ENCODE measurements at regions not wholly inside any gene's neighbourhood (a gene's known extent, or its start where the extent isn't known, plus 50 kb on each side); places are given as distances from the start of the nearest gene placed in this dataset.

DNA sequence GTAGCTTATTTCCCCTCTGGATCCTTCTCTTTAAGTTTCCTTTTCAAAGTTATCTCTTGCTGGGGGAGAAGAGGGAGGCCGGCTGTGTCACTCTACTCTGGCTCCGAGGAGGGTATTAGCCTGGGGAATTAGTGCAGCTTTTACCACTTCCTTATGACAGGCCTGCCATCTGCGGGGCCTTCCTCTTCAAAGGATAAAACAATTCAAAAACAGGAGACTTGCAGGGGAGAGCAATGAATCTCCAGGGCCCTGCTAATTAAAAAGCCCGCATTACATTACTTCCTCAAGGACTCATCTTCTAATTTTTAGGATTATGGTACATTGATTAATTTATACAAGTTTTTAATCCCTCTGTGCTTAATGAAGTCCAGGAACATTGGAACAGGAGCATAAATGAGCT, 190.9 kb upstream of the CDH5 start:
- no peak for ATAC-seq
- DNase-seq (ENCODE audit: low spot score), result no peak
- ChIA-PET POLR2A (no interaction called here), CTCF (interaction anchor here (0.6 kb wide), 1 partner anchor 26 kb away, joined by 3 read pairs; no protein-coding TSS in a partner anchor)
- no peaks in the 10 kb centered on the region; the same call in 1 of the 2 replicates for H3K4me1 Mint-ChIP-seq
- H3K4me3 Mint-ChIP-seq, result no peak overlapping the region
- peaks cover 10% of the 10 kb centered on the region for H3K36me3 Mint-ChIP-seq
- TF ChIP-seq CREM (CRISPR knock-in tag; IDR thresholded peaks at IDR 0.05) (no peak), FOXP4 (CRISPR knock-in tag; IDR thresholded peaks at IDR 0.05) (no peak), HMGXB4 (CRISPR knock-in tag; IDR thresholded peaks at IDR 0.05) (no peak), EMX1 (CRISPR knock-in tag; IDR thresholded peaks at IDR 0.05) (no peak), CTCF (IDR thresholded peaks at IDR 0.05) (no peak), GTF2I (CRISPR knock-in tag; conservative IDR thresholded peaks at IDR 0.05) (no peak), ZNF232 (CRISPR knock-in tag; IDR thresholded peaks at IDR 0.05) (no peak)
- H3K9me3 Mint-ChIP-seq, result peaks cover 12% of the 10 kb centered on the region
- no peak overlapping the region for H3K27ac Mint-ChIP-seq
- H3K27me3 Mint-ChIP-seq (ENCODE audit: low read depth), result peaks cover 4% of the 10 kb centered on the region; the same call in 1 of the 2 replicates

DNA sequence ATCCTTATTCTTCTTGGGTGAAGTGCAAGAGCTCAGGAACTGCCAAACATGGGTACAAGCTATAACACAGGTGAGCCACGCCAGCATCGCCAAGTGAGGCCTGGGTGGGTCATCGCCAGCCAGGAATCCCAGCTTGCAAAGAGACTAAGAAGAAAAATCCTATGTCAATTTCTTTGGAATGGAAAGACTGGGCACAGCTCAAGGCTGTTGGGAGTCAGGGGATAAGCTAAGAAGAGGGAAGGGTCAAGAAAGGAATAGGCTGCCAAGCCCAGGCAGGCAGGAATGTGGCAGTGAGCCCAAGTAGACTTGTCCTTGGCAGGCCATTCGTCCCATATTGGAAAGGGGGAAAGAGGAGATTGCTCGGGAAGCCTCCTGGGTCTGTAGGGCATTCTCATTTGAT, 191.4 kb upstream of the CDH5 start:
- Mint-ChIP-seq H3K9me3 (peaks cover 6% of the 10 kb centered on the region), H3K4me3 (no peak overlapping the region), H3K27me3 (ENCODE audit: low read depth) (peaks cover 4% of the 10 kb centered on the region; the same call in 1 of the 2 replicates), H3K27ac (no peak overlapping the region), H3K4me1 (no peaks in the 10 kb centered on the region; the same call in 1 of the 2 replicates), H3K36me3 (peaks cover 5% of the 10 kb centered on the region)
- DNase-seq (ENCODE audit: low spot score) (no peak), ATAC-seq (no peak)
- POLR2A ChIA-PET, result no interaction called here
- CTCF ChIA-PET, result interaction anchor here (0.6 to 1.3 kb wide), 2 partner anchors 27 to 104 kb away, joined by 3 to 4 read pairs; no protein-coding TSS in a partner anchor
- TF ChIP-seq SMAD3 (CRISPR knock-in tag; IDR thresholded peaks at IDR 0.05; ENCODE audit: borderline replicate concordance) (no peak), NFATC4 (CRISPR knock-in tag; IDR thresholded peaks at IDR 0.05) (no peak), NR3C1 (CRISPR knock-in tag; conservative IDR thresholded peaks at IDR 0.05; ENCODE audit: low read depth) (no peak), SOX15 (CRISPR knock-in tag; IDR thresholded peaks at IDR 0.05) (no peak), SP1 (CRISPR knock-in tag; conservative IDR thresholded peaks at IDR 0.05) (no peak), ATF1 (CRISPR knock-in tag; IDR thresholded peaks at IDR 0.05) (no peak)
- TF ChIP-seq, protein P1, sequence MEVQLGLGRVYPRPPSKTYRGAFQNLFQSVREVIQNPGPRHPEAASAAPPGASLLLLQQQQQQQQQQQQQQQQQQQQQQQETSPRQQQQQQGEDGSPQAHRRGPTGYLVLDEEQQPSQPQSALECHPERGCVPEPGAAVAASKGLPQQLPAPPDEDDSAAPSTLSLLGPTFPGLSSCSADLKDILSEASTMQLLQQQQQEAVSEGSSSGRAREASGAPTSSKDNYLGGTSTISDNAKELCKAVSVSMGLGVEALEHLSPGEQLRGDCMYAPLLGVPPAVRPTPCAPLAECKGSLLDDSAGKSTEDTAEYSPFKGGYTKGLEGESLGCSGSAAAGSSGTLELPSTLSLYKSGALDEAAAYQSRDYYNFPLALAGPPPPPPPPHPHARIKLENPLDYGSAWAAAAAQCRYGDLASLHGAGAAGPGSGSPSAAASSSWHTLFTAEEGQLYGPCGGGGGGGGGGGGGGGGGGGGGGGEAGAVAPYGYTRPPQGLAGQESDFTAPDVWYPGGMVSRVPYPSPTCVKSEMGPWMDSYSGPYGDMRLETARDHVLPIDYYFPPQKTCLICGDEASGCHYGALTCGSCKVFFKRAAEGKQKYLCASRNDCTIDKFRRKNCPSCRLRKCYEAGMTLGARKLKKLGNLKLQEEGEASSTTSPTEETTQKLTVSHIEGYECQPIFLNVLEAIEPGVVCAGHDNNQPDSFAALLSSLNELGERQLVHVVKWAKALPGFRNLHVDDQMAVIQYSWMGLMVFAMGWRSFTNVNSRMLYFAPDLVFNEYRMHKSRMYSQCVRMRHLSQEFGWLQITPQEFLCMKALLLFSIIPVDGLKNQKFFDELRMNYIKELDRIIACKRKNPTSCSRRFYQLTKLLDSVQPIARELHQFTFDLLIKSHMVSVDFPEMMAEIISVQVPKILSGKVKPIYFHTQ (CRISPR knock-in tag; IDR thresholded peaks at IDR 0.05), result no peak
- TF ChIP-seq, protein P2, sequence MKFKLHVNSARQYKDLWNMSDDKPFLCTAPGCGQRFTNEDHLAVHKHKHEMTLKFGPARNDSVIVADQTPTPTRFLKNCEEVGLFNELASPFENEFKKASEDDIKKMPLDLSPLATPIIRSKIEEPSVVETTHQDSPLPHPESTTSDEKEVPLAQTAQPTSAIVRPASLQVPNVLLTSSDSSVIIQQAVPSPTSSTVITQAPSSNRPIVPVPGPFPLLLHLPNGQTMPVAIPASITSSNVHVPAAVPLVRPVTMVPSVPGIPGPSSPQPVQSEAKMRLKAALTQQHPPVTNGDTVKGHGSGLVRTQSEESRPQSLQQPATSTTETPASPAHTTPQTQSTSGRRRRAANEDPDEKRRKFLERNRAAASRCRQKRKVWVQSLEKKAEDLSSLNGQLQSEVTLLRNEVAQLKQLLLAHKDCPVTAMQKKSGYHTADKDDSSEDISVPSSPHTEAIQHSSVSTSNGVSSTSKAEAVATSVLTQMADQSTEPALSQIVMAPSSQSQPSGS (CRISPR knock-in tag; IDR thresholded peaks at IDR 0.05; ENCODE audit: borderline replicate concordance, low read depth), result no peak
- TF ChIP-seq, protein P3, sequence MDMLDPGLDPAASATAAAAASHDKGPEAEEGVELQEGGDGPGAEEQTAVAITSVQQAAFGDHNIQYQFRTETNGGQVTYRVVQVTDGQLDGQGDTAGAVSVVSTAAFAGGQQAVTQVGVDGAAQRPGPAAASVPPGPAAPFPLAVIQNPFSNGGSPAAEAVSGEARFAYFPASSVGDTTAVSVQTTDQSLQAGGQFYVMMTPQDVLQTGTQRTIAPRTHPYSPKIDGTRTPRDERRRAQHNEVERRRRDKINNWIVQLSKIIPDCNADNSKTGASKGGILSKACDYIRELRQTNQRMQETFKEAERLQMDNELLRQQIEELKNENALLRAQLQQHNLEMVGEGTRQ (CRISPR knock-in tag; IDR thresholded peaks at IDR 0.05), result no peak
- TF ChIP-seq, protein P4, sequence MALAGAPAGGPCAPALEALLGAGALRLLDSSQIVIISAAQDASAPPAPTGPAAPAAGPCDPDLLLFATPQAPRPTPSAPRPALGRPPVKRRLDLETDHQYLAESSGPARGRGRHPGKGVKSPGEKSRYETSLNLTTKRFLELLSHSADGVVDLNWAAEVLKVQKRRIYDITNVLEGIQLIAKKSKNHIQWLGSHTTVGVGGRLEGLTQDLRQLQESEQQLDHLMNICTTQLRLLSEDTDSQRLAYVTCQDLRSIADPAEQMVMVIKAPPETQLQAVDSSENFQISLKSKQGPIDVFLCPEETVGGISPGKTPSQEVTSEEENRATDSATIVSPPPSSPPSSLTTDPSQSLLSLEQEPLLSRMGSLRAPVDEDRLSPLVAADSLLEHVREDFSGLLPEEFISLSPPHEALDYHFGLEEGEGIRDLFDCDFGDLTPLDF (CRISPR knock-in tag; IDR thresholded peaks at IDR 0.05), result no peak
- TF ChIP-seq, protein P5, sequence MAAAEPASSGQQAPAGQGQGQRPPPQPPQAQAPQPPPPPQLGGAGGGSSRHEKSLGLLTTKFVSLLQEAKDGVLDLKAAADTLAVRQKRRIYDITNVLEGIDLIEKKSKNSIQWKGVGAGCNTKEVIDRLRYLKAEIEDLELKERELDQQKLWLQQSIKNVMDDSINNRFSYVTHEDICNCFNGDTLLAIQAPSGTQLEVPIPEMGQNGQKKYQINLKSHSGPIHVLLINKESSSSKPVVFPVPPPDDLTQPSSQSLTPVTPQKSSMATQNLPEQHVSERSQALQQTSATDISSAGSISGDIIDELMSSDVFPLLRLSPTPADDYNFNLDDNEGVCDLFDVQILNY (CRISPR knock-in tag; IDR thresholded peaks at IDR 0.05), result no peak
- TF ChIP-seq, protein P6, sequence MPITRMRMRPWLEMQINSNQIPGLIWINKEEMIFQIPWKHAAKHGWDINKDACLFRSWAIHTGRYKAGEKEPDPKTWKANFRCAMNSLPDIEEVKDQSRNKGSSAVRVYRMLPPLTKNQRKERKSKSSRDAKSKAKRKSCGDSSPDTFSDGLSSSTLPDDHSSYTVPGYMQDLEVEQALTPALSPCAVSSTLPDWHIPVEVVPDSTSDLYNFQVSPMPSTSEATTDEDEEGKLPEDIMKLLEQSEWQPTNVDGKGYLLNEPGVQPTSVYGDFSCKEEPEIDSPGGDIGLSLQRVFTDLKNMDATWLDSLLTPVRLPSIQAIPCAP (CRISPR knock-in tag; IDR thresholded peaks at IDR 0.05), result no peak
- TF ChIP-seq, protein P7, sequence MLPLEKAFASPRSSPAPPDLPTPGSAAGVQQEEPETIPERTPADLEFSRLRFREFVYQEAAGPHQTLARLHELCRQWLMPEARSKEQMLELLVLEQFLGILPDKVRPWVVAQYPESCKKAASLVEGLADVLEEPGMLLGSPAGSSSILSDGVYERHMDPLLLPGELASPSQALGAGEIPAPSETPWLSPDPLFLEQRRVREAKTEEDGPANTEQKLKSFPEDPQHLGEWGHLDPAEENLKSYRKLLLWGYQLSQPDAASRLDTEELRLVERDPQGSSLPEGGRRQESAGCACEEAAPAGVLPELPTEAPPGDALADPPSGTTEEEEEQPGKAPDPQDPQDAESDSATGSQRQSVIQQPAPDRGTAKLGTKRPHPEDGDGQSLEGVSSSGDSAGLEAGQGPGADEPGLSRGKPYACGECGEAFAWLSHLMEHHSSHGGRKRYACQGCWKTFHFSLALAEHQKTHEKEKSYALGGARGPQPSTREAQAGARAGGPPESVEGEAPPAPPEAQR (CRISPR knock-in tag; IDR thresholded peaks at IDR 0.05), result no peak

Data from WTC11 (cell line).